Neuronal stem cell (in vitro differentiated cells): ENCODE measurements at regions not wholly inside any gene's neighbourhood (a gene's known extent, or its start where the extent isn't known, plus 50 kb on each side); places are given as distances from the start of the nearest gene placed in this dataset.

Source experiments
- DNase-seq: peaks from one replicate; pipeline ENCODE4 v3.0.0-alpha.2; 2013; ENCODE audit warnings: low spot score
- H2AFZ ChIP-seq: one replicate; pipeline ENCODE4 v1.6.1; 2013; ENCODE audit warnings: mild to moderate bottlenecking, low read length, inconsistent platforms
- H2AK5ac ChIP-seq: 2 replicates; pipeline ENCODE4 v1.6.1; 2013; ENCODE audit warnings: low read depth, mild to moderate bottlenecking, inconsistent platforms, low read length, moderate library complexity, mixed read lengths
- H2BK120ac ChIP-seq: 2 replicates; pipeline ENCODE4 v1.6.1; 2013; ENCODE audit warnings: low read depth, mild to moderate bottlenecking, inconsistent platforms, low read length, moderate library complexity, mixed read lengths
- H2BK12ac ChIP-seq: one replicate; pipeline ENCODE4 v1.6.1; 2013; ENCODE audit warnings: low read length, inconsistent platforms
- H2BK15ac ChIP-seq: 2 replicates; pipeline ENCODE4 v1.6.1; 2013; ENCODE audit warnings: mild to moderate bottlenecking, low read length, inconsistent platforms, mixed read lengths
- H2BK5ac ChIP-seq: one replicate; pipeline ENCODE4 v1.6.1; 2013; ENCODE audit warnings: inconsistent platforms, mild to moderate bottlenecking, low read length, moderate library complexity
- H3K14ac ChIP-seq: one replicate; pipeline ENCODE4 v1.6.1; 2013; ENCODE audit warnings: low read length, inconsistent platforms
- H3K18ac ChIP-seq: 2 replicates; pipeline ENCODE4 v1.6.1; 2013; ENCODE audit warnings: low read length, inconsistent platforms
- H3K23ac ChIP-seq: 2 replicates; pipeline ENCODE4 v1.6.1; 2013; ENCODE audit warnings: low read depth, mild to moderate bottlenecking, mixed read lengths, low read length, inconsistent platforms; ENCODE audit not compliant: poor library complexity
- H3K27ac ChIP-seq: replicated peaks from 3 replicates; pipeline ENCODE4 v1.5.1; 2013; ENCODE audit warnings: low read length, inconsistent platforms
- H3K27me3 ChIP-seq, 3 experiments: 2 replicates each; pipeline ENCODE4 v1.6.1; 2013; ENCODE audit warnings: low read length in 3 of 3, mild to moderate bottlenecking in 2 of 3, inconsistent platforms in 1 of 3, low read depth in 1 of 3, mixed read lengths in 1 of 3, moderate library complexity in 1 of 3; ENCODE audit not compliant: control insufficient read depth in 3 of 3, insufficient read depth in 3 of 3
- H3K36me3 ChIP-seq, 2 donors: replicated peaks in 1 of 2; 2 replicates each; pipeline ENCODE4 v1.6.1; 2013; ENCODE audit warnings: low read length in 2 of 2; ENCODE audit not compliant: control insufficient read depth in 2 of 2, insufficient read depth in 2 of 2
- H3K4ac ChIP-seq: 2 replicates; pipeline ENCODE4 v1.6.1; 2013; ENCODE audit warnings: inconsistent platforms, mild to moderate bottlenecking, low read length, moderate library complexity
- H3K4me1 ChIP-seq, 2 donors: 1 replicate in 1 of 2; 2 replicates in 1 of 2; pipeline ENCODE4 v1.6.1; 2013; ENCODE audit warnings: low read length in 2 of 2, low read depth in 1 of 2; ENCODE audit not compliant: control insufficient read depth in 2 of 2, insufficient read depth in 1 of 2
- H3K4me2 ChIP-seq: one replicate; pipeline ENCODE4 v1.6.1; 2013; ENCODE audit warnings: mild to moderate bottlenecking, low read length, inconsistent platforms; ENCODE audit not compliant: insufficient read depth, poor library complexity, severe bottlenecking
- H3K4me3 ChIP-seq, 2 donors: 2 replicates each; pipeline ENCODE4 v1.5.1; 2013; ENCODE audit warnings: low read length in 2 of 2, mild to moderate bottlenecking in 2 of 2, inconsistent platforms in 1 of 2, moderate library complexity in 1 of 2
- H3K79me1 ChIP-seq: one replicate; pipeline ENCODE4 v1.6.1; 2013; ENCODE audit warnings: low read depth, mild to moderate bottlenecking, inconsistent platforms, low read length, moderate library complexity
- H3K9ac ChIP-seq: one replicate; pipeline ENCODE4 v1.6.1; 2013; ENCODE audit warnings: mild to moderate bottlenecking, low read depth, low read length, inconsistent platforms; ENCODE audit not compliant: poor library complexity
- H3K9me3 ChIP-seq, 2 donors: replicated peaks in 1 of 2; 2 replicates each; pipeline versions ENCODE3 to v1.6.1; 2013; ENCODE audit warnings: low read length in 2 of 2, mild to moderate bottlenecking in 2 of 2, inconsistent platforms in 1 of 2, low read depth in 1 of 2, mixed read lengths in 1 of 2, moderate library complexity in 1 of 2; ENCODE audit not compliant: control insufficient read depth in 2 of 2, insufficient read depth in 1 of 2
- H4K8ac ChIP-seq: one replicate; pipeline ENCODE4 v1.6.1; 2013; ENCODE audit warnings: low read depth, mild to moderate bottlenecking, inconsistent platforms, low read length, moderate library complexity
- H4K91ac ChIP-seq: one replicate; pipeline ENCODE4 v1.6.1; 2013; ENCODE audit warnings: low read length, low read depth, mild to moderate bottlenecking, inconsistent platforms; ENCODE audit not compliant: poor library complexity
- WGBS, 2 donors: extraction: QIAGEN DNeasy Blood & Tissue Kit; methylation state at CpG; one replicate each; pipeline ENCODE4 v1.1.7; 2013; ENCODE audit warnings: missing lambda C conversion rate in 2 of 2, mixed read lengths in 1 of 2; ENCODE audit not compliant: insufficient read length in 2 of 2, insufficient replicate concordance in 1 of 2; ENCODE audit errors: extremely low coverage in 2 of 2; 5-methylcytosine and 5-hydroxymethylcytosine counted together

- H3K4me1 ChIP-seq, result peaks cover 10 to 13% of the 10 kb centered on the region in 2 donors
- H4K91ac ChIP-seq, result no peak overlapping the region
- no peak overlapping the region for H3K14ac ChIP-seq
- no peak overlapping the region for H3K4me2 ChIP-seq
- H3K79me1 ChIP-seq, result no peaks in the 10 kb centered on the region
- WGBS, 2 donors, result no CpG with 5 or more reads among the region's 8 CpGs
- H3K27ac ChIP-seq, result no peak overlapping the region
- no peak overlapping the region for H2AK5ac ChIP-seq
- H2BK12ac ChIP-seq, result no peak overlapping the region
- H2BK5ac ChIP-seq, result no peak overlapping the region
- no peak overlapping the region for H4K8ac ChIP-seq
- peak overlapping the region; percentile 11 for H2AFZ ChIP-seq
- H2BK15ac ChIP-seq, result no peak overlapping the region
- H3K4ac ChIP-seq, result no peak overlapping the region
- H2BK120ac ChIP-seq, result no peak overlapping the region
- peak; percentile 49 for DNase-seq
- no peaks in the 10 kb centered on the region for H3K9me3 ChIP-seq
- no peak overlapping the region for H3K23ac ChIP-seq
- no peaks in the 10 kb centered on the region for H3K27me3 ChIP-seq
- no peak overlapping the region for H3K4me3 ChIP-seq
- no peak overlapping the region for H3K18ac ChIP-seq
- no peaks in the 10 kb centered on the region for H3K36me3 ChIP-seq
- no peak overlapping the region for H3K9ac ChIP-seq
These were observed 132.7 kb upstream of the SESN3 start for GRCh38 chr11:95363708-95364107.

- Histone ChIP-seq H2BK15ac (no peak overlapping the region), H3K14ac (no peak overlapping the region), H4K8ac (no peak overlapping the region), H3K27ac (no peak overlapping the region), H3K36me3 (no peaks in the 10 kb centered on the region), H3K18ac (no peak overlapping the region), H3K79me1 (no peaks in the 10 kb centered on the region), H2BK120ac (no peak overlapping the region), H3K9ac (no peak overlapping the region), H3K23ac (no peak overlapping the region), H2AFZ (peak overlapping the region; percentile 11), H3K4ac (no peak overlapping the region), H3K4me2 (no peak overlapping the region), H2BK12ac (no peak overlapping the region), H3K4me1 (peaks cover 10 to 13% of the 10 kb centered on the region in 2 donors), H3K9me3 (no peaks in the 10 kb centered on the region), H4K91ac (no peak overlapping the region), H3K27me3 (no peaks in the 10 kb centered on the region), H2BK5ac (no peak overlapping the region), H2AK5ac (no peak overlapping the region), H3K4me3 (no peak overlapping the region)
- no peak for DNase-seq
- WGBS, 2 donors, result no CpG with 5 or more reads among the region's 3 CpGs
These were observed 132.2 kb upstream of the SESN3 start for GRCh38 chr11:95363164-95363563.

- no peaks in the 10 kb centered on the region for H3K79me1 ChIP-seq
- H3K36me3 ChIP-seq, result no peaks in the 10 kb centered on the region
- no peak overlapping the region for H2AK5ac ChIP-seq
- H2AFZ ChIP-seq, result no peak overlapping the region
- no peak for DNase-seq
- no peak overlapping the region for H3K4ac ChIP-seq
- peaks cover 10 to 13% of the 10 kb centered on the region in 2 donors for H3K4me1 ChIP-seq
- peak overlapping the region; percentile 25 for H2BK120ac ChIP-seq
- H3K27me3 ChIP-seq, result no peaks in the 10 kb centered on the region
- H3K4me2 ChIP-seq, result no peak overlapping the region
- no peak overlapping the region for H3K18ac ChIP-seq
- no peak overlapping the region for H4K8ac ChIP-seq
- no peak overlapping the region for H3K23ac ChIP-seq
- H3K4me3 ChIP-seq, result no peak overlapping the region
- H2BK5ac ChIP-seq, result no peak overlapping the region
- no CpG with 5 or more reads among the region's 2 CpGs for WGBS, 2 donors
- no peak overlapping the region for H2BK12ac ChIP-seq
- H3K14ac ChIP-seq, result no peak overlapping the region
- H3K9ac ChIP-seq, result no peak overlapping the region
- no peak overlapping the region for H4K91ac ChIP-seq
- H3K27ac ChIP-seq, result no peak overlapping the region
- H3K9me3 ChIP-seq, result no peaks in the 10 kb centered on the region
- H2BK15ac ChIP-seq, result no peak overlapping the region
These were observed 130.2 kb upstream of the SESN3 start for GRCh38 chr11:95361180-95361579.

- Histone ChIP-seq H2AFZ (peak overlapping the region; percentile 1), H3K4ac (no peak overlapping the region), H3K14ac (no peak overlapping the region), H4K91ac (no peak overlapping the region), H3K4me1 (peaks cover 10 to 13% of the 10 kb centered on the region in 2 donors), H3K36me3 (no peaks in the 10 kb centered on the region), H3K9ac (no peak overlapping the region), H3K4me3 (no peak overlapping the region), H3K18ac (no peak overlapping the region), H4K8ac (no peak overlapping the region), H3K4me2 (no peak overlapping the region), H3K27me3 (no peaks in the 10 kb centered on the region), H3K79me1 (no peaks in the 10 kb centered on the region), H2BK15ac (no peak overlapping the region), H2AK5ac (no peak overlapping the region), H2BK5ac (no peak overlapping the region), H3K27ac (no peak overlapping the region), H2BK12ac (no peak overlapping the region), H3K9me3 (no peaks in the 10 kb centered on the region), H2BK120ac (no peak overlapping the region), H3K23ac (no peak overlapping the region)
- DNase-seq, result no peak
- no CpG with 5 or more reads among the region's 8 CpGs for WGBS, 2 donors
These were observed 129.5 kb upstream of the SESN3 start for GRCh38 chr11:95360377-95361075.
